Mesodermal cell (in vitro differentiated cells): ENCODE measurements at regions not wholly inside any gene's neighbourhood (a gene's known extent, or its start where the extent isn't known, plus 50 kb on each side); places are given as distances from the start of the nearest gene placed in this dataset.

Source experiments
- H3K27ac ChIP-seq: 2 replicates; pipeline ENCODE4 v1.7.0; 2013; ENCODE audit warnings: mild to moderate bottlenecking, low read depth, low read length, moderate library complexity; ENCODE audit not compliant: severe bottlenecking
- H3K36me3 ChIP-seq: 2 replicates; pipeline ENCODE4 v1.7.1; 2013; ENCODE audit warnings: mild to moderate bottlenecking, low read length, moderate library complexity; ENCODE audit not compliant: control insufficient read depth, insufficient read depth
- H3K4me1 ChIP-seq: one replicate; pipeline ENCODE4 v1.7.1; 2013; ENCODE audit warnings: mild to moderate bottlenecking, low read length; ENCODE audit not compliant: insufficient read depth, control insufficient read depth, poor library complexity, severe bottlenecking
- H3K4me3 ChIP-seq: 2 replicates; pipeline ENCODE4 v1.7.0; 2013; ENCODE audit warnings: low read length, control low read depth, mild to moderate bottlenecking; ENCODE audit not compliant: insufficient read depth, poor library complexity, severe bottlenecking; ENCODE audit errors: extremely low read depth
- H3K9me3 ChIP-seq: 2 replicates; pipeline ENCODE4 v1.7.1; 2013; ENCODE audit warnings: mild to moderate bottlenecking, low read length, moderate library complexity; ENCODE audit not compliant: control insufficient read depth
- WGBS, 2 experiments: methylation state at CpG; one replicate each; pipeline ENCODE4 v1.1.5; 2013; ENCODE audit warnings: missing lambda C conversion rate in 2 of 2; ENCODE audit not compliant: insufficient coverage in 2 of 2; 5-methylcytosine and 5-hydroxymethylcytosine counted together

DNA sequence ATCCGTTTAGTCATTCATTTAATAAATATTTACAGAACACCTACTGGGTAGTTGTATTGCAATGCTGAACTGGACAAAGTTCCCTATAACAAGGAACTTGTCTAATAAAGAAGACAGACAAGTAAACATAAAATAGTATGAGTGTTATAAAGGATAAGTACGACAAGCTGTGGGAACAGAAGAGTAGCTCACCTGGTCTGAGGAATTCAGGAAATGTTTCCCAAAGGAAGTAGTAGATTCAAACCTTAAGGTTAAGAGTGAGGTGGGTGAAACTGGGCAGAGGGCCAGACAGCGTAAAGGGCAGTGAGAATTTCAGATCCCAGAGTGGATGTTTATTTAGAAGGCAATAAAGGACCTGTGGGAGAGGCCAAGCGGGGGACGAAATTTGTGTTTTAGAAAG lies 72.3 kb upstream of the CD2AP start:
- Histone ChIP-seq H3K27ac (no peak overlapping the region), H3K9me3 (no peaks in the 10 kb centered on the region)
- 57 to 64% methylated on average over 4 of the region's 5 CpGs for WGBS, 2 experiments

DNA sequence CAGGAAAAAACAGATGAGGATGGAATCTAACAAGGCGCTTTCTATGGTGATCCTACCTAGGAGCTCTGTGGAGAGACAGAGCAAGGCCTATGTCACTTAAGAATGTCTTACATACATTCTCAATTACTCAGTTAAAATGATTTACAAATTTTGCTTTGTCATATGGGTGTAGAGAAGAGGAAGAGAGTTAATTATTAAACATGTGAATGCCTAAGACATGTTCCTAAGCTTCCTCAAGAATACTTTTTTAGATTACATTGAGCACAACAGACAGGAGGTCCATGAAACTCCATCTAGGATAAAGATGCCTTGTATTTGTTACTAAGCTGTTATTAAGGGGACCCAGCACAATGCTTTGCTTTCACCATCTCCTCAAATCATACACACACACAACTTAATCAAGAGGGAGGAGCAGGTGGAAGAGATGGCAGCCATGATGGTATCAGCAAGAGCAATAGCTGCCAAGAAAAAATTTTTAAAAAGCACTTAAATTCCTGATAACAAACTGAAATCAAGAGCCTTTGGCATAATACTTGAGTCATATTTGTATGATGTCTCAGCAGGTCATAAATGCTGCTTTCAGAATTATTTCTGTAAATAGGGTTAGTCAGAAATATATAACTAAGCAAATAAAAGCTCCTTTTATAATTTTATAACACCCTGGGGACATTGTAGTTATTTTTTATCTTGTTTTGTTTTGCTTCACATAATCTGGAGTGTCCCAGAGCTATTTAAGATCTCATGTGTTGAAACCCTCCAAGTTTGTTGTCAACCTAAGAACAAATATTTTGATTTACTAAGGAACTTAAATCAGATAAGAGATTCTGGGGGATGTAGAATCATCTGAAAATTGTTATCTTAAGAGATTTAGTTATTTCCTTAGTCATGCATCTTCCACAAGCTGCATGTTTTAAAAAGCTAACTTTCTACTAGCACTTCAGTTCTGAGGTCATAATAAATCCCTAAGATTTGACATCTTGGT lies 70.0 kb upstream of the CD2AP start:
- Histone ChIP-seq H3K36me3 (no peaks in the 10 kb centered on the region), H3K4me3 (no peak overlapping the region), H3K9me3 (no peaks in the 10 kb centered on the region), H3K27ac (no peak overlapping the region), H3K4me1 (no peaks in the 10 kb centered on the region)
- 100% methylated on average over 1 of the region's 1 CpG; no CpG with 5 or more reads in 1 of the 2 experiments for WGBS, 2 experiments

More for the DNA sequence above, 72.3 kb upstream of the CD2AP start:
- no peak overlapping the region for H3K4me3 ChIP-seq
- H3K4me1 ChIP-seq = no peaks in the 10 kb centered on the region
- no peaks in the 10 kb centered on the region for H3K36me3 ChIP-seq

DNA sequence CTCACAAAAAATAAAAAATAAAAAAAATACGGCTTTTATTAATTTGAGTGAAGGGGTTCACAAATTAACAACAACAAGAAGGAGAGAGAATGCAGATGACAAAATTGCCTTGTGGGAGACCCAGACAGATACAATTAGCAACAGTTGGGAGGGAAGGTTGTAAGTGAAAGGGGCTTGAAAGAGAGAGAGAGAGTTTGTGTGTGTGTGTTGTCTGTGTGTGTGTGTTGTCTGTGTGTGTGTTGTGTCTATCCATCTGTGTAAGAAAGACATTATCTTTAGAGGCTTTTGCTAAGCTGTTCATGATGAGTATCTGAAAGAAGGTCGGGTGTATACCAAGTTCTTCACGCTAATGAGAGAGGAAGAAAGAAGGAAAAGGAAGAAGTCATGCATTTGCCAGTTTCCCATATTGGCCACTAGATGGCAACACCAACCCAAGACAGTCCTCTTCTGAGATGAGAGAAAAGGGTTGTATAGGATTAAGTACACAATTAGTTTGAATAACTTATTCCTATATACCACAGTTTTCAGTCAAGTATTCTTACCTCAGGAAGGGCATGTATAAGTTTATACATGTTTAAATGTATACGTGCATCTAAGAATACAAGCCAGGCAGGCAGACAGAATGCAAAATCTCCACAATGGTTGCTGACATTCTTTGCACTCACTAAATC lies 63.7 kb upstream of the CD2AP start:
- H3K9me3 ChIP-seq = no peaks in the 10 kb centered on the region
- H3K27ac ChIP-seq = no peak overlapping the region
- peaks cover 5% of the 10 kb centered on the region for H3K4me1 ChIP-seq
- H3K36me3 ChIP-seq = no peaks in the 10 kb centered on the region
- no peak overlapping the region for H3K4me3 ChIP-seq
- 14 to 25% methylated on average over 1 to 2 of the region's 4 CpGs for WGBS, 2 experiments

DNA sequence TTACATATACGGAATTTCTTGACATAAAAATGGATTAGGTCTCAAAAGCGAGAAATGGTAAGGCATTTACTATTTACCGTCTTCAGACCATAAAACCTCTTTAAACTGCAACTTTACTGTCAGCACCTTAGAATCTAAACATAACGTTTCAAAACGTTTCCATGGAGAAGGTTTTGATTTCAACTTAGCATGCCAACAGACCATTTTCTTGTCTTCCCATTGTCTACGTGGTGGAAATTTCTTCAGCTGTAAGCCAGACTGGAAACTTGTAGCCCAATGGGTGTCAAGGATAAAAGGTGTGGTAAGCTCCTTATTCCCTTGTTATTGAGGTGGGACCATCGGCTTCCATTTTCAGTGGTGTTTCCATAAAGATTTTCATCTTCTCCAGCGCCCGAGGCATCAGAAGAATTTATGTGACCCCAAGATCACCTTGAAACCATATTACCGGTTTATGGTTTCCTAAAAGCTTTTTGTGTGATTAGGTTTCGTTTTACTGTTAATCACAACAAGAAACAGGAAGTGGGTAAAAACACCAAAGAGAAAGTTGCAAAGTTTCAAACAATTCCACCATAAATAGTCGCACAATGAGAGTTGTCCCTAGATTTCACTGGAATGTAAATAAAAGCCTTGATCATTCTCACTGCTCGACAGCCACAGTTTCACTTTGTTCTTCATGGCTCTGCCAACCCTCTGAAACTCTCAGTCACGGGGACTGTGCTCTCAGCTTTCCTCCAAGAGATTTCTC lies 63.0 kb upstream of the CD2AP start:
- no peaks in the 10 kb centered on the region for H3K36me3 ChIP-seq
- no peak overlapping the region for H3K4me3 ChIP-seq
- peak overlapping the region; percentile 68 for H3K27ac ChIP-seq
- H3K4me1 ChIP-seq = peaks cover 5% of the 10 kb centered on the region
- H3K9me3 ChIP-seq = no peaks in the 10 kb centered on the region
- 78 to 83% methylated on average over 9 of the region's 14 CpGs for WGBS, 2 experiments

DNA sequence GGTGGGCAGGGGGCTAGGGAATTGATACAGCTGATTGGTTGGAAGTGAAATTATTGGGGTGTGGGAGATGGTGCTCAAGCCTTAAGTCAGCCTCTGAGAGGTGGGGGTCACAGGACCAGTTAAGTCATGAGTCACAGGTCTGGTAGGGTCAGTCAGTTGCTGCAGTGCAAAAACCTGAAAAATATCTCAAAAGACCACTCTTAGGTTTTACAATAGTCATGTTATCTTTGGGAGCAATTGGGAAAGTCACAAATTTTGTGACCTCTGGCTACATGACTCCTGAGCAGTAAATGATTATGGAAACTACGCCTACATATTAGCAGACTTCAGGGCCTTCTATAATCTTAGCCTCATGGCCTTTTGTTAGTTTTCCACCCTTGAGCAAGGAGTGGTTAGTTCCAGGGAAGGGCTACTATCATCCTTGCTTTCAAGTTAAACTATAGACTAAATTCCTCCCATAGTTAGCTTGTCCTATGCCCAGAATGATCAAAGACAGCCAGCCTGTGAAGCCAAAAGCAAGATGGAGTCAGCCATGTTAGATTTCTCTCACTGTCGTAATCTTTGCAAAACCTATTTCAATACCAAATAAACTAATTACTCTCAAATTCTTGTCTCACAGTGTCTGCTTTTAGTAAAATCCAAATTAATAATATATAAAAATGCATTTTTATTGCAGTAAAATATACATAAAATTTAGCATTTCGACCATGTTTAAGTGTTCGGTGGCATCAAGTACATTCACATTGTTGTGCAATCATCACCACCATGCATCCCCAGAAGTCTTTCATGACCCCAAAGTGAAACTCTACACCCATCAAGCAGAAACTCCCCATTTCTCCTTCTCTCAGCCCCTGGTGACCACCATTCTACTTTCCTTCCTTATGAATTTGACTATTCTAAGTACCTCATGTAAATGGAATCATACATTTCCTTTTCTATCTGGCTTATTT lies 60.9 kb upstream of the CD2AP start:
- WGBS, 2 experiments = 93 to 100% methylated on average over 2 to 3 of the region's 4 CpGs
- Histone ChIP-seq H3K27ac (no peak overlapping the region), H3K36me3 (no peaks in the 10 kb centered on the region), H3K4me3 (no peak overlapping the region), H3K9me3 (no peaks in the 10 kb centered on the region), H3K4me1 (peaks cover 5% of the 10 kb centered on the region)

DNA sequence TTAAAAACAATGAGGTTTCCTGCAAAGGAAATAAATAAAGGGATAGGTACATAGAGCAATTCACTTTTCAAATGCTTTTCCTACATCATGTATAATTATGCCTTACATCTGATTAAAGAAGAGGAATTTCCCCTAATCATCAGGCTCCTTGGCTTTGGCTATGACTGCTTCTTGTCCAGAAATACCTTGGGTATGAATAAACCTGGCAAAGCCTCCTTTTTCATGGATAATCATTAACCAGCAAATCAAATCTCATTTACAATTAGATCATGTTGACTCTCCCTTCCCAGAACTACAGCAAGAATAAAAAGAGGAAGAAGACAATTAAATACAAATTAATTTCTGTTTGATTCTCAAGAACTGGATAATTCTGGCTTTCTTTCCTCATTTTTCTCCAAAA lies 58.0 kb upstream of the CD2AP start:
- Histone ChIP-seq H3K4me1 (peaks cover 3% of the 10 kb centered on the region), H3K4me3 (no peak overlapping the region), H3K36me3 (no peaks in the 10 kb centered on the region), H3K9me3 (no peaks in the 10 kb centered on the region), H3K27ac (no peak overlapping the region)

DNA sequence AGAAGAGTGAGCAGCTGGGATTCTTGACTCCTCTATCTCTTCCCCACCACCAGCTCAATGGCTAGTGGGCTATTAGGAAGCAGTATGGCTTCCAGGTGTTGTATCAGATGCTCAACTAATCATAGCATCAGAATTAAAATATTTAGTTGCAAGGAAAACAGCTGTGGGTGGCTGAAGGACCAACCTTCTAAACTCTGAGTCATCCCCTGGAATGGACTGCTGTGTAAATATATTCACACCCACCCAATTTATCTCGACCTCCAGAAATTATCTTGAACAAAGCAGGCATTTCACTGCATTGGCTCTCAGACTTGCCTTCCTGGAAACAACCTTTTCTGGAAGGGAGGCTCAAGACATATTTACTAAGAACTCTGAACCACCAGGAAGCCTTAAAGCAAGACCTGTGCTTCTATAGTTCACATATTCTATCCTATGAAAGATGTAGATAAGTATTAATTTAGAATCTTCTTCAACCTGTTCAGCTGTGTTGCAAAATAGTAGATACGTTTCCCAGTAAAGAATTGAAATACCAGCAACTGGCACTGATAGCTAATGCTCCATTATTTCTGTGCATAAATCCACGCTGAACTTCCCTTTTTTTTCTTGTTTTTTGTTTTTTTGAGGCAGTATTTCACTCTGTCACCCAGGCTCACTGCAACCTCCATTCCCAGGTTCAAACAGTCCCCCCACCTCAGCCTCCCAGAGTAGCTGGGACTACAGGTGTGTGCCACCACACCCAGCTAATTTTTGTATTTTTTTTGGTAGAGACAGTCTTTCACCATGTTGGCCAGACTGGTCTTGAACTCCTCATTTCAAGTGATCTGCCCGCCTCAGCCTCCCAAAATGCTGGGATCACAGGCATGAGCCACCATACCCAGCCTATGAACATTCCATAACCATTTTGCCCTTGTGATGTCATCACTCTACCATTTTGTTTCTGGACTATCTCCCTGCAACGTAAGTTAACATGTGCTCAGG lies 56.9 kb upstream of the CD2AP start:
- H3K9me3 ChIP-seq = no peaks in the 10 kb centered on the region
- no peaks in the 10 kb centered on the region for H3K36me3 ChIP-seq
- H3K4me3 ChIP-seq = no peak overlapping the region
- no peaks in the 10 kb centered on the region for H3K4me1 ChIP-seq
- WGBS, 2 experiments = 89 to 100% methylated on average over 1 to 3 of the region's 5 CpGs
- no peak overlapping the region for H3K27ac ChIP-seq

DNA sequence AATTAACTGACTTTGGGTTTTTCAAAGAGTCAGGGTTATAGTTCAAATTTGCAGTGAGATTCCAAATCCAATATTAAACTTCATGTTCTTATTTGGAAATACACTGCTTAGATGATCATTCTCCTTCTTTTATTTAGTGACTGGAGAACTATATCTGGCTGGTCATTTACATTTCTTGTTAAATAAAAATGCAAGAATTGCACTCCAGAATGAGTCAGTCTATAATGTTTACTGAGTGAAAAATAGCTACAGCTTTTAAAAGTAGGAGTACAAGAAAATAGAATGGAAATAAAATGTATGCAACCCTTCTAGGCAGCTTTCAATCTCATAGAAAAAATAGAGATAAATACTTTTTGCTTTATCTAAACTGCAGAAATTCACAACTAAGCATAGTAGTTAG lies 54.5 kb upstream of the CD2AP start:
- Histone ChIP-seq H3K4me3 (no peak overlapping the region), H3K36me3 (no peaks in the 10 kb centered on the region), H3K4me1 (no peaks in the 10 kb centered on the region), H3K9me3 (no peaks in the 10 kb centered on the region), H3K27ac (no peak overlapping the region)

DNA sequence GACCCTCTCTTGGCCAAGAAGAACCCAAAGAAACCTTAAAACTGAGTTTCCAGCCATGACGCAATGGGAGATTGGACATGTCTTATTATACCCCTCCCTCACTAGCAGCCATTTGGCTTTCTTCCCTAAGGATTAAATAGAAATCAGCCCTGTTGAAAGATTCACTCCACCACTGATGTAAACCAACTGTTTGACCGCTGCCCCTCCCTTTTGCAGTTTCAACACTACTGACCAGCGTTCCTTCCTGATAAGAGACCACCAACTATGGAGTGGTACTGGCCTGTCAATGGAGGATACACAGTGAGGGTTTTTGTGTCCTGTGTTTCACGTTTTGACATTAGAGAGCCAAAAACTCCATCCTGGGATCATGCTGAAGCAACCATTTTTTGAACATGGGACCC lies 53.2 kb upstream of the CD2AP start:
- 76 to 90% methylated on average over 2 to 4 of the region's 4 CpGs for WGBS, 2 experiments
- Histone ChIP-seq H3K4me1 (no peaks in the 10 kb centered on the region), H3K36me3 (no peaks in the 10 kb centered on the region), H3K9me3 (no peaks in the 10 kb centered on the region), H3K27ac (no peak overlapping the region), H3K4me3 (no peak overlapping the region)
